Activated naive CD4-positive, alpha-beta T cell treated with anti-CD3 and anti-CD28 coated beads, Interleukin-2, amount 50 U/mL, for 16 hours (primary cell): ENCODE measurements at regions not wholly inside any gene's neighbourhood (a gene's known extent, or its start where the extent isn't known, plus 50 kb on each side); places are given as distances from the start of the nearest gene placed in this dataset.
A peak's percentile ranks its signal among the peaks of the same experiment; 100 is the strongest.

Source experiments
- DNase-seq: peaks from one replicate; pipeline ENCODE4 v3.0.0-alpha.2; 2020

DNA sequence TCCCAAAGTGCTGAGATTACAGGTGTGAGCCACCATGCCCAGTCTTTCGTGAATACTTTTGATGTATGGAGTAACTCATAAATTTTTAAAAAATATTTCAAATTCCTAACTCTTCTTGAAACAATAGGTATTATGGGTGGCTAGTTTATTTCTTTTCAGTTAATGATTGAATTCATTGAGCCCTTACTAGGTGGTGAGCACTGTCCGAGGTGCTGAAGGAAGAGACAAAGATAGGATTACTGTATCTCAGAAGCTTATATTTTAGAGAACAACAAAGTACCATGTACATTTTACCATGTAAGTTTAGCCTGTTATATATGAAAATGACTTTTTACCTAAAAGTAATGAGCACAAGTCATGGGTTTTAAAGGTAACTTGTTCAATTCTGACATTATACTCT, 418.3 kb downstream of the NPIPA7 start:
- DNase-seq, result no peak

DNA sequence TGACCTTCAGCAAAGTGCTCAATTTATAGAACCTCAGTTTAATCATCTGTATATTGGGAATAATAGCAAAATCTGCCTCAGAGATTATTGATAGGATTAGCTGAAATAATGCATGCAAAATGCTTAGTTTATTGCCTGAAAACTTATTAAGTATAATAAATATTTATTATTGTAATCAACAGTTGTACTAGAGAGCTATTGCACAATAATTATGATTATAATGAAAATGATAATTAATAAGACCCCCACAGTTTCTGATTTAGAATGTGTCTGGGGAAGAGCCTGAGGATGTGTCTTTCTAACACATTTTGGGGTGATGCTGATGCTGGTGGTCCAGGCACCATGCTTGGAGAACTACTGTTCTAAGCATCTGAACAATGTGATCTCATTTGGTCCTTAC, 419.6 kb downstream of the NPIPA7 start:
- DNase-seq, result no peak

DNA sequence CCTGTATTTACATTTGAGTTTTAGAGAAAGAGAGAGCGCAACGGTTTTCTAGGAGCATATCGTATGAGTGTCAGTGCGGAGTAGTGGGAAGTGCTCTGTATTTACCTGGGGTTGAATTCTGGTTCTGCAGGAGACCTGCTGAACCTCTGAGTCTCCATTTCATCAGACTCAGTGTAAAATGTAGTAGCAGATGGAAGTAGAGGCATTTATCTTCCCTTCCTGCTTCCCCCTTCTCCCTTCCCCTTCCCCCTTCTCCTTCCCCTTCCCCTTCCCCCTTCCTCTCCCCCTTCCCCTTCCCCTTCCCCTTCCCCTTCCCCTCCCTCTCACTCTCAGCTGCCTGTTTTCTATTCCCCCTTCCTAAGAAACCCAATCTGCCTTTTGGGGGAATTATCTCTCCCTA, 426.9 kb downstream of the NPIPA7 start:
- no peak for DNase-seq

GRCh38 chr16:16815641-16816040, 436.7 kb downstream of the NPIPA7 start:
- DNase-seq, result no peak

DNA sequence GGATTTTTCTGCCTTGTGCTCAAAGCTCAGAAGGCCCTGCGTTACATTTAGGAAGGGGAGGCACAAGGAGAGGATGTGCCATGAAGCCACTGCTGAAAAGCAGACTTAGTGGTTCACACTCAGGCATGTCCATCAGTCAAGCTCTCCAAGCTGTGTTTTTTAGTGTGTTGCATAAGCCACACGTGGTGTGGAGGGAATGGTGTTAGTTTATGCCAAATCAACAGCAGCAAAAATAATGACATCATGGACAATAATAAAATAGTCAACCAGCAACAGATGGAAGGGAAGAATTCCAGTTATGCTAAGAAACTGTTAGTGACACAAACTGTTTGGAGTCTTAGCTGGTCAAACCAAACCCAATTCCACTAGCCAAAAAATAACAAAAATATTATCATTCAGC, 438.3 kb downstream of the NPIPA7 start:
- DNase-seq, result no peak

DNA sequence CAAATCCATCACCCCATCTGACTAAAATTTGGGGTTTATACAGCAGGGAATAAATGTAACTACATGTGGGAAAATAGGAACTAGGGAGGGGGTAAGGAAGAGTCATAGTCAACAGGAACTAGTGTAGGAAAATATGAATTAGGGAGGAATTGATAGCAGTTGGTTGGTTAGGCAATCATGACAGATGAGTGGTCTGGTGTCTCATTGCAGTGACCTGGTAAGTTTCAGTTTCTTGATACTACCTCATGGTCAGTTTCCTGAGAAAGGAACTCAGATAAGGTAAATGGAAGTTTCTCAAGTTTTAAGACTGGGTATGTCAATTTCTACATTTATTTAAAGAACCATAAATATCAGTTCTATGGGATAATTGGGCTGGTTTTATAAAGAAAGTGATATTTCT, 442.3 kb downstream of the NPIPA7 start:
- no peak for DNase-seq

GRCh38 chr16:16828913-16829398, 450.0 kb downstream of the NPIPA7 start:
- no peak for DNase-seq

DNA sequence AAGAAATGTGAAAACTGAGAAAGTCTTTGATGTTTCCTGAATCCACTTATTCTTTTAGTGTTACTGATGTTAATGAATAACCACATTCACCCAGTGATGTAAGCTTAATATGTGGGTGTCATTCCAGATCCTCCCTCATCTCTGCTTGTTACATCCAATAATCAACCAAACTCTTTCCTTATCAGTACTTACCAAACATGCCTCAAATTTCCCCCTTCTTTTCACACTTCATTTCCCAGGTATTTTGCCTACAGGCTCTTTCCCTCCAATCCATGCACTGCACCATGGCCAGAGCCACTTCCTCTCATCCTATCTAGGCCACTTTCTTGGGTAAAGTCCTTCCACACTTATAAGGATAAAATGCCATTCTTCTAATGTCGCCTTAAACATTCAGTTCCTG, 451.5 kb downstream of the NPIPA7 start:
- DNase-seq, result no peak

DNA sequence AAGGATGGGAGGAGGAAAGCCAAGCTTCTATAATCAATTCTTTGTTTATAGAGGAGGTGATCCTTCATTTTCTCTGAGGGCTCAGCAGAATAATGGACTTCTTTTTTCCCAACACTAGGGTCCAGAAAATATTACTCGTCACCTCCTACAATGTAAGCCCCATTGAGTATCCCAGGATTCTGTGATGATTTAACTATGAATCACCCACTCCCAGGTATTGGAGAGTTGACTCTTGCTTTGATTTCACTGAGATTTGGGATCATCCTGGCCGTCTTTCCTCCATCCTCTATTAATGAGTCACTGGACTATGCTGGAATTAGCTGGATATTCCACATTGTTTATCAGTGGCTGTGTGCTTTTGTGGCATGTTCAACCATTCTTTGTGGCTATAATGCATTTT, 452.0 kb downstream of the NPIPA7 start:
- no peak for DNase-seq

DNA sequence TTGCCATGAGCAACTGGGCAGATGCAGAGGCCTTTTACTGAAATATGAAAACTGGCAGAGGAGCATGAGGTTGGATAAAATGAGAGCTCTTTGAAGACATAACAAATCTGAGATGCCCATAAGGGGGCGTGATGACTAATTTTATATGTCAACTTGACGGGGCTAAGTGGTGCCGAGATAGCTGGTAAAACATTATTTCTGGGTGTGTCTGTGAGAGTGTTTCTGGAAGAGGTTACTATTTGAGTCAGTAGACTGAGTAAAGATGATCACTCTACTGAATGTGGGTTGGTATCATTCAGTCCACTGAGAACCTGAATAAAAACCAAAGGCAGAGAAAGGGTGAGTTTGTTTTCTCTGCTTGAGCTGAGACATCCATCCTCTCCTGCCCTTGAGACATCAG, 454.2 kb downstream of the NPIPA7 start:
- DNase-seq, result no peak

- no peak for DNase-seq
Measured at GRCh38 chr16:16850274-16850673, 471.3 kb downstream of the NPIPA7 start.

- DNase-seq, result no peak
Measured at GRCh38 chr16:16857012-16857411, 478.1 kb downstream of the NPIPA7 start.

DNA sequence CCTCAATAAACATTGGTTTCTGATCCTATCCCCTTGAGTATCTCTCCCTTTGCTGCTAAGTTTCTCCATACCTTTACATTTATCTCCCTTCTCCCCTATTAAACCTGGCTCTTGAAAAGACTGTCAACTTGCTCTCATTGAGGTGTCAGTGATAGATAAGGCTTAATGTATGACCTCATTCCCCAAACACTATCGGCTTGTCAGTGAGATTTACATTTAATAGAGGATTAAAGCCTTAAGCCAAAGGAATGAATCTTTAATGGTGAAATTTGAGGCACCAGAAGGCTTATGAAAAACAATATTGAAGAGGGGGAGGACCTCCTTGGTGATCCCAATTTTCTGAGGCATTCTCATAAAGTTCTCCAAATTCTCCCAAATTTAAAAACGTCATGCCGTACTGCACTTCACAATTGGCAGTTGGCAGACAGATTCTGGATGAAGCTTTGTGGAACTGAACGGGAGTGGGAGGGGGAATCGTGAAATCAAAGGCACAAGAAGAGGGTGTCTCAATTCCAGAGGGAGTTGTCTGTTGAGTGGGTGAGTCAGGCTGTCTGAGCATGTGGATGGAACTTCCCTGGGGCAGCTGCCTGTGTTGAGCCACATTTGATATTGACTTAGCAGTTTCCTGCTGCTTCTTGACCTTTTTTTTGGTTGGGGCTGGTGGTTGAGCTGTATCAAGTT, 478.8 kb downstream of the NPIPA7 start:
- DNase-seq, result no peak

DNA sequence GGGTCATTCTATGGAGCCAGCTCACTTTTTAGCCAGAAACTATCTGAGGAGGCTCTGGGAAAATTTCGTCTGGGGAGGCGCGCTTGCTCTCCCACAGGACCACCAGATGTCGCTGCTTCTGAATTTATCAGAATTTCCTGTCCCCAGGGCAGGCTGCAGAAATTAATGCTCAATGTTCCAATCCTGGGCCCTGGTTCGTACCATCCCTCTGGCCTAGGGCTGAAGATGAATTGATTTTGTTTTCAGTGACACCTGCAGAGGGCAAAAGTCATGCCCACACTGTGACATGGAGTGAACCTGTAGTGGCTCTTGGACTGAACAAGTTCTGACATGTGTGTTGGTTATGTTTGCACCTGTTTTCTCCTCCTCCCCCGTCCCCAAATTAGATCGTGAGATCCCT, 482.6 kb downstream of the NPIPA7 start:
- DNase-seq, result peak; percentile 48

GRCh38 chr16:16863672-16864071, 484.7 kb downstream of the NPIPA7 start:
- no peak for DNase-seq

- no peak for DNase-seq
Measured at GRCh38 chr16:16864536-16864935, 485.6 kb downstream of the NPIPA7 start.

GRCh38 chr16:16865374-16865773, 486.4 kb downstream of the NPIPA7 start:
- DNase-seq, result no peak

DNA sequence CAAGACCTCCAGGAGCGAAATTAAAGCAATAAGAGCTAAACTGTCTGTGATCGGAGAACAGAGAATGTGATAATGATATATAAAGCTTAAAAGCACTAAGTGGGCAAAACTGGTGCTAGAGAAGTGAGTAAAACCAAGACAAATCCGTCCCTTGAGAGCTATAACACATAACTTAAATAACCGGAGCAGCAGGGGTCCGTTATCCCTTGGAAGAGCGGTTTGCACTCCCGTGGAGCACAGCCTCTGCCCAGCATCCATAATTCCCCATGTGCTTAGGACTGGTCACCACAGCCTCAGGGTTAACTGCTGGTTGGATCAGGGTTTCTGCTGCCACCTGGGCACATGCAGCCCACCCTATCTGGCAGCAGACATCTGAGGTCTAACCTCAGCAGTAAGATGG, 489.0 kb downstream of the NPIPA7 start:
- DNase-seq, result no peak

DNA sequence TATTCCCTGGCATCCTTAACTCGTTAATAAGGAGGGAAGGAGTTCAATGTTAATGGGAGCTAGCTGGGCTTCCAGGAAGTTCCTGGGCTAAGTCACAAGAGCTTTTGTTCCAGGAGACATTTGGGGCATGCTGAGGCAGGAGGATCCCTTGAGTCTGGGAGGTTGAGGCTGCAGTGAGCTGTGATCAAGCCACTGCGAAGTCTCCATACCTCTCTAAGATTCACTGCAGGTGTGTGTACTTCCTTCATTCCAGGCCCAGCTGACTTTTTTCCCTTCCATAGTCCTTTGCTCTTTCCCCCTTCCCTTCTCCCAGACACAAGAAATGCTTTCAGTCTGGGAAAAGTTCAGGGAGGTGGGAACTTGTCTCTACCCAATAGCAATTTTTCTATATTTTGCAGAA, 489.8 kb downstream of the NPIPA7 start:
- DNase-seq, result no peak

DNA sequence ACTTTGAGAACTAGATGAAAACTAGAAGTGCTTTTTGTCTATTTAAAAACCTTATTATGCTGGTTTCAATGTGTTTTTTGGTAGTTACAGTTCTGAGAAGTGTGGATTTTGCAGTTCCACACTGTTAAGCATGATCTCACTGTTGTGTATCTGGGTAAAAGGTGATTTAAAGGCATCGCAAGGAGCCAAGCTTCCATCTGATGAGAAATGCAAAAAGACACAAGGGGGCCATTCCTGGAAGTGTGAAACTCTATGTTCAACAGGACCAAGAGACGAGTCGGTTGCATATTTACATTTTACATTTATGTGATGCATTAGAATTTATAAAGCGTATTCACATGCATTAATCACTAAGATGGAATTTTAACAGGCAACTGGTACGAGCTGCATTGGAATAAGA, 490.8 kb downstream of the NPIPA7 start:
- no peak for DNase-seq

DNA sequence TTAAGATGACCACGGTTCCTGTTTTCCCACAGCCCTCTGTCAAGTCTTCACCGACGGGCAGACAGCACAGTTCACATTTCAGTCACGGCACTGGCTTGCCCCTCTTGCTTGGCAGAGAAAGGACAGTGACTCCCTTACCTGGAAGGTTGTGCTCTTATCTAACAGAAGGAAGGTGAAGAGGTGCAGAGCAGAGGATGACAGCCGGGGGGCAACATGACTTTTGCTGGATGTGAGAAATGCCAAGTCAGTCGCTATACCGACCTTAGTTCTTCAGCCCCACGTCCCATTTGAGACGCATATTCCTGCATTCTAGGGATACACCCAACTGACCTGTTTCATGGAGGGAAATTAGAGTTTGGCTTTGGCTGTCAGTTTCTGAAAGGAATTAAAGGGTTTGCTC, 492.3 kb downstream of the NPIPA7 start:
- no peak for DNase-seq

DNA sequence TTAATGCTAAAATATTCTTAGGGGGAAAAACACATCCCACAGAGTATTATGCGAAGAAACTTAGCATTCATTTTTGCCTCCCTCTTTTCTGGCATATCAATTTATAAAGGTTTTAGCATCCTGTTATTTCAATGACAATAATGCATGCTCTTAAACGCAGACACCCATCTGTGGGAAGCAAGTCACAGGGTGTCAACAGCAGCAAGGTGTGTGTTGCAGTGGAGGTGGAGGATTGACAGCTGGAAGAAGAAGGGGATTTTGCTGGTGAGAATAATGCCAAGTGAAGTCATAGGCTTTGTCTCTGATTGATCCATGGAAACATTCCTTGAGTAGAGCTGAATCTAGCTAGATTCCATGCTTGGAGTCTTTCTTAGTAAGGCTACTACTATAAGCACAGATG, 498.1 kb downstream of the NPIPA7 start:
- DNase-seq, result no peak

DNA sequence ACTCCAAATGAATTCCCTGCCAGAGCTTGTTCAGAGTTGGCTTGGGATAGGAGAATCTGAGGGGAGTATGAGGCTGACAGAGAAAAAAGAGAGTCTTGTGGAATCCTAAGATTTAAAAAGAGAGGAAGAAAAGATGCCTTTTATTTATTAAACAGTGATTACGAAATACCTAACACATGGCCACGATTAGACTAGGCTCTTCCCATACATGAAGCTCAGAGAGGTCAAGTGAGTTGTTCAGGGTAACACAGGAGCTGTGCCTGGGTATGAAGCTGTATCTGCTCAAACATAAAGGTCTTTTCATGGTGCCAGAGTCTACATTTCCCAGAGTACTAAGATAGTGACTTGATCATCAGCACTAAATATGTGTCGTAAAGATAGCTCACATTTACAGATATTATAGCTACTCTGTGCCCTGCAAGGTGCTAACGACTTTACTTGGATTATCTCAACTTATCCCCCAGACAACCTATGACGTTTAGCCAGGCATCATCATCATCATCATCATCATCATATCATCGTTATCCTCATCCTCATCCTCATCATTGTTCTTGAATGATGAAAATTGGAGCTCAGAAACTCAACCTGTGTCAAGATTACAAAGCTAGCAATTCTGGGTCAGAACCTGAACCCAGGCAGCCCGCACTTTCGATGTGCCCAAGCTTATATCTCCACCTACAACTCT, 500.8 kb downstream of the NPIPA7 start:
- no peak for DNase-seq

DNA sequence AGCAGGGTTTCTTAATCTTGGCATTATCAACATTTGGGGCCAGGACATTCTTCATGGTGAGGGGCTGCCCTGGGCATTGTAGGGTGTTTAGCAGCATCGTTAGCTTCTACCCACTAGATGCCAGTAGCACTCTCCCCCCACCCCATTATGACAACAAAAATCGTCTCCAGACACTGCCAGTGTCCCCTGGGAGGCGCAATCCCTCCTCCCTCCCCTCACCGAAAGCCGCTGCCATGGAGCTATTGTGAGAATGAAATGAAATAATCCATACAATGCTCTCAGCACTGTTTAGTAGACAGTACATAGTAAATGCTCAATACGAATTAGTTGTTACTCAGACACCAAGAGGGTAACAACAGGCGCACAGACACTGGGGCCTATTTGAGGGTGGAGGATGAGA, 502.9 kb downstream of the NPIPA7 start:
- no peak for DNase-seq

- no peak for DNase-seq
Measured at GRCh38 chr16:16882766-16883165, 503.8 kb downstream of the NPIPA7 start.
